CD4-positive, alpha-beta T cell treated with Interleukin-2 at 100 ng/mL for 4 hours (primary cell): ENCODE measurements at regions not wholly inside any gene's neighbourhood (a gene's known extent, or its start where the extent isn't known, plus 50 kb on each side); places are given as distances from the start of the nearest gene placed in this dataset.
"Not testable (repeated sequence)": the region's sequence is repeated elsewhere in the genome, so short reads cannot be mapped to it uniquely, and the experiment has no call there.

Experiments used
- DNase-seq: peaks from one replicate; pipeline ENCODE4 v3.0.0-alpha.2; 2020; ENCODE audit warnings: low spot score

DNA sequence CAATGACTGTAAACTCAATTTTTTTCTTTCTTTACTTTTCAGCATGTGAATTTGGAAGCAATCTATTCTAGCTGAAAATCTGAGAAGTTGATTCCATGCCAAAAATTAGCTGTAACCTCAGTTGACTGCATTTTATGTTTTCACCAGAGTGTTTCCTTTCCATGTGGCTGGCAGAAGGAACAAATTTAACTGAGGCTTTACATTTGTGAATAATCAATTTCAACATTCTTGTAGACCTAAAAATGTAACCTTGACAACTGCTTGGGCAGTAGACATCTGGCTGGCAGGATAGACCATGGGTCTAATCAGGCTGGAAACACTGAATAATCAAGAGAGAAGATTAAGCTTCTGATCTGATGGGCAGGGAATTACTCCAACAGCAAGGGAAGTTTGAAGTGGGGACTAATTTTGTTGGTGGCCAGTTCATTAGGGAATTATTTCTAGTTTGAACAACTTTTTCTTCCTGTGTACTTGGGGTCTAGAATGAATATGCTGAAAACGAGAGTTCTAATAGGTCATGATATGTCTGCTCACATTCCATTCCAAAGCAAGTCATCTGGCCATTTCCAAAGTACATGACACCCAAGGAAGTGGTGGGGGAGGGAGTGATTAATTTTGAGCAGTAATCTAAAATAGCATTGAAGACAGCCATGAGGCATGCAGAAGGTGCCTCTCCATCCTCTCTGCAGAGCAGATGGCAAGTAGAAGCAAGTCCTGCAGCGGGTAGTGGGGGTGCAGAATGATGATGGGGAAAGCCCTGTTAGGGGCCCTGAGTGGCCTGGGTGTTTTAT lies 68.2 kb downstream of the ATP23 start:
- DNase-seq = no peak

DNA sequence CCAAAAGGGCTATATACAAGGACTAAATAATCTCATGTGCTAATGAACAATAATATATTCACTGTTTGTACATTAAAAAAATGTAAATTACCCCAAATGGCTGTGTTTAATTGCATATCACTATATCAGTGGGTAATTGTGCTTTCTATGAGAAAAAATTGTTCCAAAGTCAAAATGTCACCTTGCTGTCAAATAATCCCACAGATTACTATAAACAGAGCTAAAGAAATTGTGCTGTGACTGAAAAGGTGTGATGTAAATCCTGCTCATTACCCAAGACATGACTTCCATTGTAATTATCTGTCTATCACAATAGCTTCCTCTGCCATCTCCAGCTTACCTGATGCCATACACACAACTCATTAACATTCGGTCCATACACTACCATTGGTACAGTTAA lies 70.3 kb downstream of the ATP23 start:
- no peak for DNase-seq

DNA sequence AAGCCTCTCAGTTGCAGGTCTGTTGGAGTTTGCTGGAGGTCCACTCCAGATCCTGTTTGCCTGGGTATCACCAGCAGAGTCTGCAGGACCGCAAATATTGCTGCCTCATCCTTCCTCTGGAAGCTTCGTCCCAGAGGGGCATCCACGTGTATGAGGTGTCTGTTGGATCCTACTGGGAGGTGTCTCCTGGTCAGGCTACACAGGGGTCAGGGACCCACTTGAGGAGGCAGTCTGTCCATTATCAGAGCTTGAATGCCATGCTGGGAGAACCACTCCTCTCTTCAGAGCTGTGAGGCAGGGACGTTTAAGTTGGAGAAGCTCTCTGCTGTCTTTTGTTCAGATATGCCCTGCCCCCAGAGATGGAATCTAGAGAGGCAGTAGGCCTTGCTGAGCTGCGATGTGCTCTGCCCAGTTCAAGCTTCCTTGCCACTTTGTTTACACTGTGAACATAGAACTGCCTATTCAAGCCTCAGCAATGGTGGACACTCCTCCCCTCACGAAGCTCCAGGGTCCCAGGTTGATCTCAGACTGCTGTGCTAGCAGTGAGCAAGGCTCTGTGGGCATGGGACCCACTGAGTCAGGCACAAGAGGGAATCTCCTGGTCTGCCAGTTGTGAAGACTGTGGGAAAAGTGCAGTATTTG lies 81.1 kb downstream of the ATP23 start:
- DNase-seq = not testable (repeated sequence)

DNA sequence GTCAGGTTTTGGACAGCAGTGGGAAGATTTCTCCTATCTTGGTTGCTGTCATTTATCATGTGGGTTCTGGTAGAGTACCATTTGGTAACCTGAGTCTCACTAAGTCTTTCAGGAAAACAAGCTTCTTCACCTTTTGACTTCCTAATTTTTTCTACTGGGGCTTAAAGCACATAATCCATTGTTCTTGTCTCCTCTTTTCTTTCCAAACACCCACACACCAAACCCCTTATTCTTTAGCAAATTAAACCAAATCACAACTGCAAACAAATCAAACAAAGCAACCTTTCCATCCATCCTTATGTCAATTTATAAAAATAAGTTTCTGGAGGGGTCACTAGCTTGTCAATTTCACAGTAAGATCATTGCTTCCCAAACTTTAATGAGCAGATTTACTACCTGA lies 84.1 kb downstream of the ATP23 start:
- no peak for DNase-seq

DNA sequence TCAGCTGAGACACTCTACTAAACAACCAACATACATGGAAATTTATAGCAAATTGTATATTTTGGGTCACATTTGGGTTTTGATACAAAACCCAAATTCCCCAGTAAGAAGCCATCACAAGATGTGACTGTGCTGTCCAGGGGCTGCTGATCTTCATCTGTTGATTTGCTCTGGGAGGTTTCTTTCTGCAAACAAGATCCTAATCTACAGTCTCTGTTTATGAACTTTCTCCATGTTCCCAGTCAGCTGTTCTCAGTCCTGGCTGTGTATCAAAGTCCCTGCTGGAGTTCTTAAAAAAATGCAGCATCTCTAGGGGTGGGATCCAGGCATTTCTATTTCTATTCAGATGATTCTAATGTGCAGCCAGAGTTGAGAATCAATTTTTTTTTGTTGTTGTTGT lies 85.1 kb downstream of the ATP23 start:
- no peak for DNase-seq

DNA sequence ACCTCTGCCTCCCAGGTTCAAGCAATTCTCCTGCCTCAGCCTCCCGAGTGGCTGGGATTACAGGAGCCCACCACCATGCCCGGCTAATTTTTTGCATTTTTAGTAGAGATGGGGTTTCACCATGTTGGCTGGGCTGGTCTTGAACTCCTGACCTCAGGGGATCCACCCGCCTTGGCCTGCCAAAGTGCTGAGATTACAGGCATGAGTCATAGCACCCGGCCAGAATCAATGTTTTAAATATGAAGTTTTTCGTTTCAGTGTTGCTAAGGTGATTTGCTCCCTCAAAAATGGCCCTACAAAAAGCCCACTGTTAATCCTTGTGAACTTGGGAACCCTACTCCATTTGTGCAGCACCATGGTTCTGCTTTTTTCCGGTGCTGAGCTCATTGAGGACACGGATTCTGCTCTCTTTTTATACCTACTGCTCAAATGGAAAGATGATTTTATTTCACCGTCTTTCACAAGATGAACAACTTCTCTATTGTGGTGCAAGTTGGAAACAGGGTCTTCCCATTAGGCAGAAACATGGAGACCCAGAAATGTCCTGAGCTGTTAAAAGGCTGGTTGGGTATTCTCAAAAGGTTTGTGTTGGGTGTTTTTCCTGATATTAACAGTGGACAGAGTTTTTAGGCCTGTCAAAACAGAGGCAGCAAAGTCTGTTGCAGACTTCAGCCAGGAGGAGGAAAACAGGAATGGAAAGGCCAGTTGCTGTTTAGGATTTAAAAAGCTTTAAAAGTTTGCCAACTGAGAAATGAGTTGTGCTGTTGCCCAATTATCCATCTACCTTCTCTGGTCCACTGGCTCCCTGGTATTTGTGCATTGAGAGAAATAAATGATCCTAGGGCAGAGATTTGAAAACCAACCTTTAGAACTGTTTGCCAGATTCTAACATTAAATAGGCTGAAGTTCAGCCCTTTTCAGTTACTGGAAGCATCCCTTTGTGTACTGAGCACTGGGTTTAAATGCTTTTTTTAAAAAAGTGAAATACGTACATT lies 85.8 kb downstream of the ATP23 start:
- DNase-seq = no peak

DNA sequence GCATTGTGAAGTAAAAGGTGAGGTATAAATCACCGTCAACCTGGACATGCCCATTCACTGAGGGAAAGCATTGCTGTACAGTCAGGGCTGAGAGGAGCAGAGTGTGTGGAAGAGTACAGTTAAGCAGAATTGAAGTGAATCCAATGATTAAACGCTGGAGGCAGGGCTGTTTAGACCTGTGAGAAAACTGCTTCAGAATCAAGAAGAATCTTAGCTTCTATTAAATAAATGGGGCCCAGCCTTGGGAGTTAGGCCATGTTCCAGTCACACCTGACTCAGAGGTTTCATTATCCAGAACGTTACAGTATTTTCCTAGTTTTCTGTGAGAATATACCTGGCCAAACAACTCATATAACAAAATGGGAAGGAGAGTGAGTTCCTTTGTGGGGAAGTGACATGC lies 86.9 kb downstream of the ATP23 start:
- DNase-seq = no peak

DNA sequence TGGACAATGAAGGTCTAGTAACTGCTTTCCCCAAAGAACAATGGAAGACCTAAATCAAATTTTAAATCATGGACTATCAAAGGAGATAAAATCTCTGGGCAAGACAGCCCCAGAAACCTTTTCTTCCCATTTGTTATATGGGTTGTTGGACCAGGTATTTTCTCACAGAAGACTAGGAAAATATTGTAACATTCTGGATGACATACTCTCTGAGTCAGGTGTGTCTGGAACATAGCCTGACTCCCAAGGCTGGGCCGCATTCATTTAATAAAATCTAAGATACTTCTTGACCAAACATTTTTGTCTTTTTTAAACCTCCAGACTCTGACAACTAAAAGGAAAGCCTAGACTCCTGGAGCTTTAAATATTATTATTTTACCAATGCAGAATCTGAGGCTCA lies 87.9 kb downstream of the ATP23 start:
- no peak for DNase-seq

DNA sequence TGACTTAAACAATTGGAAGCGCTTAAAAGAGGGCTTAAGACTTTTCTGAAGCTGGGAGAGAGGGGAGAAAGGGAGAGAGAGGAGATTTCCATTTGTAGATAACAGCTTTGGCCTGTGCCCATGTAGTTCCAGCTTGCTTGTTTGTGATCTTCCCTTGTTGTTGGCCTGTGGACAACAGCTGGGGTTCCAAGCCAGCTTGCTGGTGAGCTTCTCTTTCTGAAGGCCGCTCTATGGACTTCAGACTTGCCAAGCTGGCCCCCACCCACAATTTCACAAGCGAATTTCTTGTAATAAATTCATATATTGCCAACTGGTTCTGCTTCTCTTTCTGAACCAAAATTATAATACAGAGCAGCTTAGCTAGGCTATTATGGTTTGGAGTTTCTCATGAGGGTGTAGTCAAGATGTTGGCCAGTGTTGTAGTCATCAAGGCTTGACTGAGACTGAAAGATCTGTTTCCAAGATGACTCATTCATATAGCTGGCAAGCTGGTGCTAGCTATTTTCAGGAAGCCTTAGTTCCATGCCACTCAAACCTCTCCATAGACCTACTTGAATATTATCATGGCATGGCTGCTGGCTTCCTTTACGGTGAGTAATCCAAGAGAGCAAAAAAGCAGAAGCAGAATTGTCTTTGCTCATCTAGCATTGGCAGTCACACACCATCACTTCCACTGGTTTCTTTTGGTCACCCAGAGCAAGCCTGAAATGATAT lies 89.4 kb downstream of the ATP23 start:
- DNase-seq = no peak

DNA sequence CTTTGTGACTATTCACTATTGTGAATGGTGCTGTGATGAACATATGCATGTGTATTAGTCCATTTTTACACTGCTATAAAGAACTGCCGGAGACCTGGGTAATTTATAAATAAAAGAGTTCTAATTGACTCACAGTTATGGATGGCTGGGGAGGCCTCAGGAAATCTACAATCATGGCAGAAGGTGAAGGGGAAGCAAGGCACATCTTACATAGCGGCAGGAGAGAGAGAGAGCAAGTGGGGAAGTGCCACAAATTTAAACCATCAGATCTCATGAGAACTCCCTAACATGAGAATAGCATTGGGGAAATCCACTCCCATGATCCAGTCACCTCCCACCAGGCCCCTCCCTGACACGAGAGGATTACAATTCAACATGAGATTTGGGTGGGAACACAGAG lies 90.8 kb downstream of the ATP23 start:
- no peak for DNase-seq

DNA sequence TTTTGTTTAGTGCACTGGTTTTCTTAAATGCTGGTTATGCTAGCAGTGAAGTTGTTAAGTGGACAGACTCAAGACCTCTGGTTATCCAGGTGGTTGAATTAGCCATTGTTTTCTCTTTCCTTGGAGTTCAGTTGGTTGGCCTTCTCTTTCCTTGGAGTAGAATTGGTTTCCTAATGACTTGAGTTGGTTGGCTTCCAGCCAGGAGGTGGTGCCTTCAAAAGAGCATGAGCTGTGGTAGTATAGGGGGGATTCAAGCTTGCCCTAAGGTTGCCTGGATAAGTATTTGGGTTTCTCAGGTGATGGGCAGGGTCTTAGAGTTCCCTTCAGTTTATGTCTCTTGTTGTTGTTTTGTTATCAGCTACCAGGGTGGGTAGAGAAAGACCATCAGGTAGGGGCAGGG lies 92.5 kb downstream of the ATP23 start:
- no peak for DNase-seq

DNA sequence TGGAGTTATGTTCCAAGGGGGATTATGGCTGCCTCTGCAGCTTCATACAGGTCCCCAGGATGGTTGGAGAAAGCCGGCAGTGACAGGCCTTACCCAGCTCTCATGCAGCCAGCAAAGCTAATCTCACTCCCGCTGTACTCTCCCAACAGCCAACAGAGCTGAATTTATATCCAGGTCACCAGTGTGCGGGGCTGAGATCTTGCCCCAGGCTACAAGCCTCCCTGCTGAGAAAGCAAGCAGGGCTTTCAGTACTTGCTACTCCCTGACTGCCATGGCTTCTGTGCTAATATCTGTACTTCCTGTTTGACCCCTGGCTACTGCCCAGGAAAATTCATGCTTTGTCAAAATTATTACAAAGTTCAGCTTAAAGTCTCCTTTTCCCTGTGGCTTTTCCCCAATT lies 92.9 kb downstream of the ATP23 start:
- no peak for DNase-seq

DNA sequence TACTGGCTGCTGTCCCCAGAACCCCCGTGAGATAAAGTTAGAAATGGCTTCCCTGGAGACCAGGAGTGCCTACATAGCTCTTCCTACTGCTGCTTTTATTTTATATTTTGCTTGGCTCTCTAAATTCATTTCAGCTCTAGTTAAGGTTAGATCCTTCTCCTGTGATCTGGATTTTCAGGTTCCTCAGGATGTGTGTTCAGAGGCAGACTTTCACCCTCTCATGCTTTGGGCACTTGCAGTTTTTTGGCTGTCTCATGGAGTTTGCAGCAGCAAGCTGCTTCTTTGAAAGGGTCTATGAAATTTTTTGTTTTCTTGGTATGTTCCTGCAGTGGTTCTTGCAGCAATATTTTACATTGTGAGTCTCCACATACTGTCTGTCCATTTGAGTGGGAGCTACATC lies 93.3 kb downstream of the ATP23 start:
- no peak for DNase-seq

DNA sequence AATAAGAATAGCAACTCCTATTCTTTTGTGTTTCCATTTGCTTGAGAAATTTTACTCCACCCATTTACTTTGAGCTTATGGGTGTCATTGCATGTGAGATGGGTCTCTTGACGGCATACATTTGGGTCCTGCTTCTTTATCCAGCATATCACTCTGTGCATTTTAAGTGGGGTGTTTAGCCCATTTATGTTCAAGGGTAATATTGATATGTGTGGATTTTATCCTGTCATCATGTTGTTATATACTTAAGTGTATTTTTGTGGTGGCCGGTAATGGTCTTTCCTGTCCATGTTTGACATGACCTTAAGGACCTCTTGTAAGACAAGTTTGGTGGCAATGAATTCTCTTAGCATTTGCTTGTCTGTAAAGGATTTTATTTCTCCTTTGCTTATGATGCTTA lies 100.1 kb downstream of the ATP23 start:
- DNase-seq = no peak

DNA sequence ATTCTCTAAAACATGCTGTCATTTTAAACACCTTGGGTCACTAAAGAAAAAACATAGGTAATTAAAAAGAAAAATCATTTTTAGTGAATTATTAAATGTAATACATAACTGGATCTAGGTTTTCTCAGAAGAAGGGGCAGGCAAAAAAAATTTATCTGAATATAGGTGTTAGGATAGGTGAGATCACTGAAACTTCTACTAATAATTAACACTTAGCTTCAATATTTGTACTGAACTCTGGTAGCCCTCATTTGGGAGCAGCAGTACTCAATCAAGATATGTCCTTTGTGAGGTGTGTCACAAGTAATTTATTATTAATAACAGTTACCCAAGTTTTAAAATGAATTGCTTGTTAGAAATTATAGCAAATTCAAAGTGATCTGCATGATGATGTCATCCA lies 103.6 kb downstream of the ATP23 start:
- DNase-seq = no peak

DNA sequence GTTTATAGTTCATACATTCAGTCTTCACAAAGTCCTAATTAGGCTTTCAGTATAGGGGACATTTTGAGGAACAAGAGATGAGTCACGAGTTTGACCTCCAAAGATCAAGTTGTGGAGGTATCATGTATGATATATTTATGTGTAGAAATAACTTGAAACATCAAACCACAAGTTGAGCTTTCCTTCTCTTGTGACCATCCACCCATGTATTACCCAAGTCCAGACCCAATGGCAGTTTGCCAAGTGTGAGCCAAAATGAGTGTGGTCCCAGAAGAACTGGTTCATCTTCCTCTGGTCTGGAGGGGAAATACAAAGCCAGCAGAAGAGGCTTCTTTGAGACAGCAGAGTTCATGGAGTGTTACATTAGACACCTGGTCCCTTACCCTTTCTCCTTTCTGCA lies 104.9 kb downstream of the ATP23 start:
- DNase-seq = no peak

DNA sequence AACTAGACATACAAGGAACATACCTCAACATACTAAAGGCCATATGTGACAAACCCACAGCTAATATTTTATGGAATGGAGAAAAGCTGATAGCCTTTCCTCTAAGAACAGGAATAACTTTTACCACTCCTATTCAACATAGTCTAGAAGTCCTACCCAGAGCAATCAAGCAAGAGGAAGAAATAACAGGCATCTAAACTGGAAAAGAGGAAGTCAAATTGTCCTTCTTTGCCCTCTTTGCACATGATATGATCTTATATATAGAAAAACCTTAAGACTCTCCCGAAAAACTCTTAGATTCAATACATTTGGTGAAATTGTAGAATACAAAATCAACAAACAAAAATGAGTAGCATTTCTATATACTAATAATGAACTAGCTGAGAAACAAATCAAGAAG lies 110.0 kb downstream of the ATP23 start:
- no peak for DNase-seq

DNA sequence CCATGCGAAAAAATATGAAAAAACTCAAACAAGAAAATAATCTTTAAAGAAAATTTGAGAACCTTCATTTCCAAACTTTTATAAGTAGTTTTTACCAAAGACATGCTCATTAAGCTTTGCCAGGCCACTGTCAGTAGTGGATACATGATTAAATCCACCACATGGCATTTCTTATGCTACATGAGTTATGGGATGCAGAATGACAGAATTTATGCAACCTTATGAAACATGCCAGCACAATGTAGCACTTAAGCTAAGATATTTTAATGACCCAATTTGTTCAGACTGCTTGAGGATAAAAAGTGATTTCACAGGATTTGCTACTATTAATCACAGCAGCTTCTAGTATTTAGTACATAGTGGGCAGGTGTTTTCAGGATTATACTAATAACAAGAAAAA lies 123.3 kb downstream of the ATP23 start:
- no peak for DNase-seq

DNA sequence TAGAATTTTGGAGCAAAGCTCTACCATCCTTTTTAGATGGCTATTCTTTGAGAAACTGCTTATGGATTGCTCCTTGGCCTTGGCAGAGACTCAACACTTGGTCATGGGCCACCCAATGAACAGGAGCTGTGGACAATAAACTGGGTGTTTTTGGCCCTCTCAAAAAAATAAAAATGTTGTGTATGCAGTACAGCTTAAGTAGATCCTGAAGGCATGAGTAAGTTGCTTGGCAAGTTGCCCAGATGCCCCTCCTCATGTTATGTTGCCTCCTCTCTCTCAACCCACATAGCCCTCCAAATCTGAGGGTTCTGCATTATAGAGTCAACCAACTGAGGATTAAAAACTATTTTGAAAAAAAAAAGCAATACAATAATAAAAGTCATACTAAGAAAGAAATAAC lies 124.9 kb downstream of the ATP23 start:
- DNase-seq = no peak

DNA sequence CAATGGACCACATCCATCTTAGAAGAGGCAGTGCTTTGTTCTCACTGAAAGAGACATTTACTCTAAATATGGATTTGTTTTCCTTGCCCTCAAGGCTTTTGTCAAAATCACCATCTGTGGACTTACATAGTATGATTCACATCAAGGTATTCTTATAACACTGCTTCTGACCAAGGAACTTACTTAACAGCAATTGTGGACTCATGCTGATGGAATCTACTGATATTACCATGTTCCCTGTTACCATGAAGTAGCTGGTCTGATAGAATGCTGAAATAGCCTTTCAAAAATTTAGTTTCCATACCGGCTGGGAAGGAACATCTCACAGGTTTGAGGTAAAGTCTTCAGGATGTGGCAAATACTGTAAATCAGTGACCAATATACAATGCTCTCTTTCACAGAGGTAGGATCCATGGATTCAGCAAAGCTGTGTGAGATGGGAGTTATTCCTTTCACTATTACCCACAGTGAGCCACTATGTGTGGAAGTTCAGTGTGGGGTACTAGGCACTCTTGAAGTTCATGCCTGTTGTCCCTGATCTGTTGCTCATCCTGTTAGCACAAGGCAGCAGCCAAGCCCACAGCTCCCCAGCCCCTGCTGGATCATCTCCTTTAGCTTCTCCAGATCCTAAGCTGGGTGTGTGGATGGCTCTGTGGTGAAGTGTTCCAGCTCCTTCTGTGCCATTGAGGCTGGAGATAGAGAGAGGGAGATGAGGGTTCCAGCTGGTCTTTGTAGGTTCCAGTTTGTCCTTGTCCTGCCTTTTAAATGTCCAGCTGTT lies 126.4 kb downstream of the ATP23 start:
- DNase-seq = no peak

DNA sequence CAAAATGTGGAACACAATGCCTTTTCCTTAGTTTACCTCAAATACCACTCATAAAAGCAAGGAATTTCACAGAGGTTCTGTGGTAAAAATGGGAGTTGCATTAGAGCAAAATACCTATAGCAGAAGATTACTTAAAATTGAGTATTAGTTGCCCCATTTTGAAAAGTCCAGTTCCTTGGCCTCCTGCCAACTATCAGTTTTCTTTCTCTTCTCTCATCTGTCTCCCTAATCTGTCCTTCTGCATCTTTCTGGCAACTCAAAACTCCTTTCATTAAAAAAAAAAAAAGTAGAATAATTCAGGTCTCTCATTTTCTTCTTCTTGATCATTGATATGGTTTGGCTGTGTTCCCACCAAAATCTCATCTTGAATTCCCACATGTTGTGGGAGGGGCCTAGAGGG lies 127.3 kb downstream of the ATP23 start:
- DNase-seq = no peak
